NCI-H1417 treated with DMSO at 0.1 percent for 48 hours (cell line): ENCODE measurements at regions not wholly inside any gene's neighbourhood (a gene's known extent, or its start where the extent isn't known, plus 50 kb on each side); places are given as distances from the start of the nearest gene placed in this dataset.
A peak's percentile ranks its signal among the peaks of the same experiment; 100 is the strongest.

ENCODE experiments used
- DNase-seq: peaks from one replicate; lab custom pipeline; 2025; lab: John Stamatoyannopoulos, UW

- DNase-seq, result no peak
Observed at GRCh38 chr5:165290535-165290934, 1785.1 kb downstream of the MAT2B start.

- no peak for DNase-seq
Observed at GRCh38 chr5:165296401-165297130, 1791.1 kb downstream of the MAT2B start.

- no peak for DNase-seq
Observed at GRCh38 chr5:165304193-165304827, 1798.9 kb downstream of the MAT2B start.

GRCh38 chr5:165305596-165305995, 1800.2 kb downstream of the MAT2B start:
- DNase-seq, result no peak

GRCh38 chr5:165309446-165309845, 1804.0 kb downstream of the MAT2B start:
- DNase-seq, result no peak

- no peak for DNase-seq
Observed at GRCh38 chr5:165310031-165310430, 1804.6 kb downstream of the MAT2B start.

GRCh38 chr5:165321912-165322311, 1816.5 kb downstream of the MAT2B start:
- no peak for DNase-seq

- no peak for DNase-seq
Observed at GRCh38 chr5:165325221-165325620, 1819.8 kb downstream of the MAT2B start.

GRCh38 chr5:165327631-165328030, 1822.2 kb downstream of the MAT2B start:
- DNase-seq, result no peak

- DNase-seq, result no peak
Observed at GRCh38 chr5:165328846-165329245, 1823.4 kb downstream of the MAT2B start.

GRCh38 chr5:165333623-165334022, 1828.2 kb downstream of the MAT2B start:
- no peak for DNase-seq

GRCh38 chr5:165334201-165334600, 1828.8 kb downstream of the MAT2B start:
- DNase-seq, result no peak

GRCh38 chr5:165349735-165350134, 1844.3 kb downstream of the MAT2B start:
- no peak for DNase-seq

- DNase-seq, result no peak
Observed at GRCh38 chr5:165351342-165351741, 1845.9 kb downstream of the MAT2B start.

GRCh38 chr5:165360366-165360765, 1854.9 kb downstream of the MAT2B start:
- DNase-seq, result no peak

- DNase-seq, result peak; percentile 56
Observed at GRCh38 chr5:165360784-165361542, 1855.5 kb downstream of the MAT2B start.

GRCh38 chr5:165370233-165370632, 1864.8 kb downstream of the MAT2B start:
- DNase-seq, result peak; percentile 5

- DNase-seq, result no peak
Observed at GRCh38 chr5:165370794-165371193, 1865.4 kb downstream of the MAT2B start.

- DNase-seq, result no peak
Observed at GRCh38 chr5:165375201-165375600, 1869.8 kb downstream of the MAT2B start.

GRCh38 chr5:165393839-165394238, 1888.4 kb downstream of the MAT2B start:
- no peak for DNase-seq

- DNase-seq, result no peak
Observed at GRCh38 chr5:165397516-165397915, 1892.1 kb downstream of the MAT2B start.

GRCh38 chr5:165400086-165400485, 1894.7 kb downstream of the MAT2B start:
- DNase-seq, result no peak

- DNase-seq, result no peak
Observed at GRCh38 chr5:165404917-165405316, 1899.5 kb downstream of the MAT2B start.
